ENCODE measurements at regions not wholly inside any gene's neighbourhood (a gene's known extent, or its start where the extent isn't known, plus 50 kb on each side); places are given as distances from the start of the nearest gene placed in this dataset.

GRCh38 chr3:72050048-72050632 is 265.2 kb upstream of the PROK2 start:
- H3K27me3 Mint-ChIP-seq (ENCODE audit: low read depth), result no peaks in the 10 kb centered on the region; the same call in 1 of the 2 replicates
- H3K79me1 ChIP-seq (ENCODE audit: insufficient read depth, low read depth, low read length, poor library complexity, severe bottlenecking), result no peaks in the 10 kb centered on the region
- H3K56ac ChIP-seq (ENCODE audit: insufficient read length, low read depth, low read length), result no peak overlapping the region
- H3K4me1 ChIP-seq (ENCODE audit: insufficient read depth, low read length), result no peaks in the 10 kb centered on the region
- H3K9ac ChIP-seq (ENCODE audit: extremely low read depth, insufficient read length, low read length), result no peak overlapping the region
- H2AFZ ChIP-seq (ENCODE audit: low read length), result no peak overlapping the region
- WGBS (ENCODE audit: extremely low coverage, insufficient read length, low lambda C conversion rate), result no CpG with 5 or more reads among the region's 6 CpGs
- no peaks in the 10 kb centered on the region for H3K9me3 Mint-ChIP-seq
- no peak overlapping the region for H3K27ac ChIP-seq (ENCODE audit: insufficient read length, low read depth, low read length)
- no peak overlapping the region for H3K23ac ChIP-seq (ENCODE audit: insufficient read length, low read depth, low read length)
- H3K79me2 ChIP-seq (ENCODE audit: insufficient read depth, low read length), result no peaks in the 10 kb centered on the region
- peaks cover 4% of the 10 kb centered on the region in 2 experiments; a peak in 2 of 4 replicates for H3K4me1 Mint-ChIP-seq
- TF ChIP-seq CTCF (conservative IDR thresholded peaks at IDR 0.05), result no peak
- 0 out of 2 replicates have a peak, but pooled peaks cover 3% of the 10 kb centered on the region for H3K27me3 ChIP-seq (ENCODE audit: insufficient read depth, low read length)
- H2BK15ac ChIP-seq (ENCODE audit: low read depth, low read length), result no peak overlapping the region
- DNase-seq, result no peak
- H2AK5ac ChIP-seq (ENCODE audit: insufficient read length, low read length), result no peak overlapping the region
- H3T11ph ChIP-seq (ENCODE audit: low read length), result no peak overlapping the region
- no peak overlapping the region for H4K91ac ChIP-seq (ENCODE audit: insufficient read length, low read depth, low read length)
- no peak overlapping the region for H2BK120ac ChIP-seq (ENCODE audit: low read depth, low read length, poor library complexity, severe bottlenecking)
- H3K18ac ChIP-seq (ENCODE audit: insufficient read length, low read depth, low read length), result no peak overlapping the region
- no peaks in the 10 kb centered on the region for H3K23me2 ChIP-seq (ENCODE audit: insufficient read length, low read depth, low read length, poor library complexity, severe bottlenecking)
- H2BK20ac ChIP-seq (ENCODE audit: low read depth, low read length, poor library complexity, severe bottlenecking), result no peak overlapping the region
- no peaks in the 10 kb centered on the region for H3K36me3 Mint-ChIP-seq (ENCODE audit: insufficient read depth in 1 of 3, low read depth in 3 of 3)
- no peaks in the 10 kb centered on the region for H3K9me3 ChIP-seq (ENCODE audit: control insufficient read depth, low read depth, low read length)
- H3K14ac ChIP-seq (ENCODE audit: insufficient read depth, low read length), result no peak overlapping the region
- H4K20me1 ChIP-seq (ENCODE audit: control insufficient read depth, insufficient read depth, insufficient read length), result no peaks in the 10 kb centered on the region
- H2BK12ac ChIP-seq (ENCODE audit: insufficient read length, low read depth, low read length), result no peak overlapping the region
- H3K4me3 Mint-ChIP-seq, result no peak overlapping the region
- no peak overlapping the region for H4K5ac ChIP-seq (ENCODE audit: insufficient read length, low read depth, low read length)
- no peak overlapping the region for H4K8ac ChIP-seq (replicated peaks; ENCODE audit: insufficient read length, low read depth, low read length)
- no peak overlapping the region; a peak in 1 of 7 replicates for H3K27ac Mint-ChIP-seq
- no peak overlapping the region for H3K4ac ChIP-seq (ENCODE audit: low read depth, low read length)
- H3K4me2 ChIP-seq (ENCODE audit: insufficient read depth, insufficient read length, low read length), result no peak overlapping the region
- no peak overlapping the region for H2BK5ac ChIP-seq (ENCODE audit: insufficient read length, low read length)

Measured in H9 (cell line).